DND-41 (cell line): ENCODE measurements at regions not wholly inside any gene's neighbourhood (a gene's known extent, or its start where the extent isn't known, plus 50 kb on each side); places are given as distances from the start of the nearest gene placed in this dataset.

Experiments used
- EZH2 ChIP-seq: IDR thresholded peaks from 3 replicates; pipeline ENCODE4 v1.6.1; 2012; ENCODE audit warnings: borderline replicate concordance, low read depth, mild to moderate bottlenecking, moderate library complexity, low read length, inconsistent platforms; ENCODE audit not compliant: severe bottlenecking
- TF ChIP-seq, protein P1 (sequence below): IDR thresholded peaks from 2 replicates; pipeline ENCODE4 v1.5.1; 2012; ENCODE audit warnings: borderline replicate concordance, low read length, moderate library complexity, mild to moderate bottlenecking; ENCODE audit not compliant: poor library complexity, severe bottlenecking; ENCODE audit errors: extremely low read depth

DNA sequence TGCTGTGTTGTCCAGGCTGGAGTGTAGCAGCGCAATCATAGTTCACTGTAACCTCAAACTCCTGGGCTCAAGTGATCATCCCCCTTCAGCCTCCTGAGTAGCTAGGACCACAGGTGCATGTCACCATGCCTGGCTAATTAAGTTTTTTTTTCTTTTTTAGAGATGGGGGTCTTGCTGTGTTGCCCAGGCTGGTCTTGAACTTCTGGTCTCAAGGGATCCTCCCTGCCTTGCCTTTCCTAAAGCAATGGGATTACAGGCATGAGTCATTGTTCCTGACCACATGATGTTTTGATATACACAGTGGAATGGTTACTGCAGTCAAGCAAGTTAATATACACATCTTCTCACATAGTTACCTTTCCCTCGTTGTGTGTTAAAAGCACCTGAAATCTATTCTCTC, 140.3 kb downstream of the GPR85 start:
- TF ChIP-seq, protein P1, sequence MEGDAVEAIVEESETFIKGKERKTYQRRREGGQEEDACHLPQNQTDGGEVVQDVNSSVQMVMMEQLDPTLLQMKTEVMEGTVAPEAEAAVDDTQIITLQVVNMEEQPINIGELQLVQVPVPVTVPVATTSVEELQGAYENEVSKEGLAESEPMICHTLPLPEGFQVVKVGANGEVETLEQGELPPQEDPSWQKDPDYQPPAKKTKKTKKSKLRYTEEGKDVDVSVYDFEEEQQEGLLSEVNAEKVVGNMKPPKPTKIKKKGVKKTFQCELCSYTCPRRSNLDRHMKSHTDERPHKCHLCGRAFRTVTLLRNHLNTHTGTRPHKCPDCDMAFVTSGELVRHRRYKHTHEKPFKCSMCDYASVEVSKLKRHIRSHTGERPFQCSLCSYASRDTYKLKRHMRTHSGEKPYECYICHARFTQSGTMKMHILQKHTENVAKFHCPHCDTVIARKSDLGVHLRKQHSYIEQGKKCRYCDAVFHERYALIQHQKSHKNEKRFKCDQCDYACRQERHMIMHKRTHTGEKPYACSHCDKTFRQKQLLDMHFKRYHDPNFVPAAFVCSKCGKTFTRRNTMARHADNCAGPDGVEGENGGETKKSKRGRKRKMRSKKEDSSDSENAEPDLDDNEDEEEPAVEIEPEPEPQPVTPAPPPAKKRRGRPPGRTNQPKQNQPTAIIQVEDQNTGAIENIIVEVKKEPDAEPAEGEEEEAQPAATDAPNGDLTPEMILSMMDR = no peak
- TF ChIP-seq EZH2 = no peak
